HG03457 (cell line): ENCODE measurements at regions not wholly inside any gene's neighbourhood (a gene's known extent, or its start where the extent isn't known, plus 50 kb on each side); places are given as distances from the start of the nearest gene placed in this dataset.

Experiments
- ATAC-seq: cut with Tn5 transposase; IDR thresholded peaks from one replicate; pipeline ENCODE4 v1.9.1; 2021; ENCODE audit warnings: moderate number of reproducible peaks; ENCODE audit not compliant: unreplicated experiment

DNA sequence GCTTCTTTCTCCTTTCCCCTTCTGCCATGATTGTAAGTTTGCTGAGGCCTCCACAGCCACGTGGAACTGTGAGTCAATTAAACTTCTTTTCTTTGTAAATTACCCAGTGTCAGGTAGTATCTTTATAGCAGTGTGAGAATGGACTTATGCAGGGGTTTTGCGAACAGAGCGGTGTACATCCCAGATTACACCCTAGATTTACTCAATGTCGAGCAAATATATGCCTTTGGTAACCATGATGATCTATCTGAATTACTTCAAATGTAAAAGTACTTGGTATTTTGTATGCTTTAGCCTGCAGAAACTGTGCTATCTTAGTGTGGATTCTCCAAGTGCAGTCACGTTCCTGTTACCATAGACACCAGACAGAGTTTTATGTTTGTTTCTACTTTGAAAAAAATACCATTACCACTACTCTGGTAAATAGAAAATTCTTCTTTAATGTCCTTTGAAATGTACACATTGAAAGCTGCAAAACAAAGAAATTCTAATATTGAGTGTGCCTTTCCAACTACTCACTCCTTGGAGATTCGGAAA lies 510.4 kb upstream of the ARGLU1 start:
- no peak for ATAC-seq

DNA sequence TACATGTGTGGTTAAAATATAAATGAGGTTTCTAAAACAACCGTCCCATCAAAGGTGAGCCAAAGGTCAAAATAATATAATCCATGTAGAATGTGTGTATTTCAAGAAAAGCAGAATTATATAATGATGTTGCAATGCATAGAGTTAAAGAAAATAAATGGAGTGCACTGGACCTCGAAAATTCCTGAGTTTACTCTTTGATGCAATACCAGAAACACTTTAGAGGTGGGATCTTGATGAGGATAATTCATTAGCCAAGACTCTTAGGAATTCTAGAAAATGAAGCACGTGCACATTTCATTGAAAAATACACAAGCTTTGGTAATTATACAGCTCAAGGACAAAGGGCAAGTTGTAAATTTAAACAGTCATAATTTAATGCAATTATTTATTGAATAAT lies 508.9 kb upstream of the ARGLU1 start:
- ATAC-seq = no peak

DNA sequence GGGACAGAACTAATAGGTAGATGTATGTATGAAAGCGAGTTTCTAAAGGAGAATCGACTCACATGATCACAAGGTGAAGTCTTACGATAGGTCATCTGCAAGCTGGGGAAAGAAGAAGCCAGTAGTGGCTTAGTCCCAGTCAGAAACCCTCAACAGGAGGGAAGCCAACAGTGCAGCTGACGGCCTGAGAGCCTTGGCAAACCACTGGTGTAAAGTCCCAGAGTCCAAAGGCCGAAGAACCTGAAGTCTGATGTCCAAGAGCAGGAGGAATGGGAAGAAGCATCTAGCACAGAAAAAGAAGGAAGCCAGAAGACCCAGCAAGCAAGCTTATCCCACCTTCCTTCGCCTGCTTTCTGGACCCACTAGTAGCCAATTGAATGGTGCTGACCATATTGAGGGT lies 507.6 kb upstream of the ARGLU1 start:
- no peak for ATAC-seq

DNA sequence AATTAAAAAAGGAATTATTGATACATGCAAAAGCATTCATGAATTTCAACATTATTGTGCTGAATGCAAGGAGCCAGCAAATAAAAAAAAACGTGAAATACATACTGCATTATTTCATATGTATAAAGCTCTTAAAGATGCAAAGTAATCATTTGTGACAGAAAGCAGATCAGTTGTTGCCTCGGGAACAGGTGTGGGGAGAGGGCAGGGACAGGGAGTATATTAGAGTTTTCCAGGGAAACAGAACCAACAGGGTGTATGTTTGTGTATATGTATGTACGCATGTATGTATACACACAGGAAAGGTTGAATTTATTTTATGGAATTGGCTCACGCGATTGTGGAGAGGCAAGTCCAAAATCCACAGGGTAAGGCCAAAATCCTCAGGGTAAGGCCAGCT lies 502.9 kb upstream of the ARGLU1 start:
- ATAC-seq = no peak

DNA sequence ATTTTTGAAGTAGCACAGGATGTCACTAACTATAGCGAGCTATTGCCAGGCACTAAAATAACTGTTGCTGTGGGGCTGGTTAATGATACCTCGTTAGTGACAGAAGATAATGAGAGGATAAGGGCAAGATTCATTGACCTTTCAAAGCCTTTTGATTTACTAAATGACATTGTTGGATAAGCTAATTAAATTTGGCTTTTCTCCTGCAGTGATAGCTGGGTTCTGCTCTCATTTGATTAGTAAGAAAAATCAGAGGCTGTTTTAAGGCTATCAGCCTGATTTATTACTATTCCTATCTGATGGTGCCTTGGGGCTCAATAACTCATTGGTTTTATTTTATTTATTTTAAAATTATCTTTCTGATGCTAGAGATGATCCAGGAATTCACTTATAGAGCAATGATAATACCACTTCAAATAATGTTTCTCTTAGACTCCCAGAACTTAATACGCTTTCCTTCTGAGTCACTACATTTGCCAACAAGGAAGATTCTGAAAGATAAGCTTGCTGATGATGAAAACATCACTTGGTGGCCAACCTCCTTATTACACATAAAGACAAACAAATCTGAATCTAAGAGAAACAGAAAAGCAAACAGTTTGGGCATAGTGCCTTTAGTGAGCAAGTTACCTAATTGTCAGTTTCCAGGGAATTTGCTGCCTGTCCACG lies 501.3 kb upstream of the ARGLU1 start:
- no peak for ATAC-seq

DNA sequence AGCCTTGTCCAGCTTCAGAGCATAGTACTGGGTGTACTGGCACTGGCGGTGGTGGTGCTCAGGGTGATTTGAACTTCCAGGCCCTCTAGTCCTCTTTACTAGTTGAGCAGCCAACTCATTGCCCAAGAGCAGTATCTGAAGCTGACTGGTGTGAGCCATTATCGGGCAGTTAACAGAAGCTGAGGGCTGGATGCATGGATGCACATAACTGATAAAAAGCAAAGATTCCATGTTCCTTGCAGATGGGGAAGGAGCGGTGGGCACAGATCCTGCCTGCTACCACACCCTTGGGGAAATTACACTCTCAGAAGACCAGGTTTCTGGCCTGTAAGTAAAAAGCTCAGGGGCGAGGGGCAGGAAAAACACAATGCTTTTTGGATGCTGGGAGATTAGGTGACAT lies 499.4 kb upstream of the ARGLU1 start:
- ATAC-seq = no peak

DNA sequence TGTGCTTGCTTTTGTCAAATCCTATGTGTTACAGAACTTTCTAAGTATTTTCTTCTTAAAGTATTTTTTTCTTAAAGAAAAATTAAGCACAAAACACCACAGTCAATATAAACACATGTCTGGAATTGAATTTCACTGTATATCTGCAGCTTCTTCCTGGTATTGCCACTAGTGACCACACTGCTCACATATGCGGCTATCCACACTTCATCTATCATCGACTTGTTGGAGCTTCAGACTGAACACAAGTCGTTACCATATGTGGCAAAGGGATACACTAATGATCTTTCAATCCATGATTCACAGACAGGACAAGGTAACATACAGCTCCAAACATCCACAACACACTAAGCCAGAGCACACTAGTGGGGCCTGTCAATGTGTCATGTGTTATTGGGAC lies 498.4 kb upstream of the ARGLU1 start:
- no peak for ATAC-seq

DNA sequence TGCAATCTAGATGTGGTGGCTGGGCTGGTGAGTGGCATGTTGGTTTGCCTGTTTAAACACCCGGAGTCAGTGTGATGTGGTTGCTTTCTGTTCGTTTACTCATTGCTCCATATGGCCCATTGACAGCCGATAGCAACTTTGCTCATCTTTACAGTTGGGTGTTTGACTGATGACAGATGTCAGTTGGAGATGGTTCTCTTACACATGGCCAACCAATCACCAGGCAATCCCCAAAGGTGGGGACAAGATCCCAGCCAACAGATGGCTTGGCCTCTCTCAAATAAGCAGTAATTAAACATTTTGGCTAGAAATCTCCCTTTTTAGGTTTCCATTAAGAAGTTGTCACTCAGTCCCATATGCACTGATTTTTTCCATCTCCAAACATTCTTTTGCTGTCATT lies 497.1 kb upstream of the ARGLU1 start:
- ATAC-seq = no peak

DNA sequence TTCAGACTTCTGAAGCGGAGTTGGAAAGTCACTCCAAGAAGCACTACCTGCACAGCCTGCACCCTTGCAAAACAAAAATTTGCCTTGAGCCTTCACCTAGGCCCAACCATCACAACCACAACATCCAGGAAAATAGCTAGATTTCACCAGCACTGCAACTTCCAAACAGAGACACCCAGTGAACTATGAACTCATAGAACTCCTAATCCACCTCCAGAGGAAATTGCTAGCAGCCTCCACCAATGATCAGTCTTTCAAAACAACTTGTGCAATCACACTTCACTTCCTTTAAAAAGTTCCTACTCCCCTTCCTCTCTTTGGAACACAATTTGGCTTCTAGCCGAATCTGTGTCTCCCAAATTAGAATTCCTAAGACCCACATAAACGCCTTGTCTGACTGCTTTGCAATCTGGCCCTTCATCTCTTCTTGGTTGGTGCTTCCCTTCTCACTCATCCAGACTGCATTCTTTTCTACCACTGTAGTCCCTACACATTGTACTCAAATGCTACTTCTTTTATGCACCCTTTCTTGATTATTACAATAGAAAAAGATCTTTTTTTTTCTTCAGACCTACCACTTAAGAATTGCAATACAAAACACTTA lies 489.2 kb upstream of the ARGLU1 start:
- no peak for ATAC-seq

DNA sequence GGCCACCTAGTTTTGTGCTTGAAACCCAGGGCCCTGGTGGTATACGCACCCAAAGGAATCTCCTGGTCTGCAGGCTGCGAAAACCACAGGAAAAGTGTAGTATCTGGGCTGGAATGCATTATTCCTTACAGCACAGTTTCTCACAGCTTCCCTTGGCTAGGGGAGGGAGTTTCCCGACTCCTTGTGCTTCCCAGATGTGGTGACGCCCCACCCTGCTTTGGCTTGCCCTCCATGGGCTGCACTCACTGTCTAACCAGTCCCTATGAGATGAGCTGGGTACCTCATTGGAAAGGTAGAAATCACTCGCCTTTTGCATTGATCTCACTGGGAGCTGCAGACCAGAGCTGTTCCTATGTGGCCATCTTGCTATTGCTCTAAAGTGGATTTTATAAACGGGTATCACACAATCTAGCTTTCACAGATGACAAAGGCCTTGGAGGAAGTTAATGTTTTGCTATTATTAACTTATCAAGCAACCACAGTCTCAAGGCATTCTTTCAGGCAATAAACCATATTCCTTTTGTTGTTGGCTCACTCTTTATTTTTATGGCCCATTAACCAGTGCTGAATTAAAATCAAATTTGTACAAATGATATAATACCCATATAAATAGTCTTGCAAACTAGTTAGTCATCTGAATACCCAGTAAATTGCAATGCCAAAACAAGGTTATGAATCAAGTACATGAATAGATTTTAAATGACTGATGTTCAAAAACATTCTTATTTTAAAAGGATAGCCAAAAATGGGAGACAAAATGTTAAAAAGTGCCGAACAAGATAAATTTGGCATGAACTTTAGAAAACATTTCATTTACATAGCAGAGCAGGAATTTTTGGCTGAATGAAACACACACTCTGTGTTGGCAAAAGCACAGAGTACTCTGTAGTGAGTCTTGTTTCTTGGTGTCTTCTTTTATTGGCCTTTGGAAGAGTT lies 475.4 kb upstream of the ARGLU1 start:
- no peak for ATAC-seq

DNA sequence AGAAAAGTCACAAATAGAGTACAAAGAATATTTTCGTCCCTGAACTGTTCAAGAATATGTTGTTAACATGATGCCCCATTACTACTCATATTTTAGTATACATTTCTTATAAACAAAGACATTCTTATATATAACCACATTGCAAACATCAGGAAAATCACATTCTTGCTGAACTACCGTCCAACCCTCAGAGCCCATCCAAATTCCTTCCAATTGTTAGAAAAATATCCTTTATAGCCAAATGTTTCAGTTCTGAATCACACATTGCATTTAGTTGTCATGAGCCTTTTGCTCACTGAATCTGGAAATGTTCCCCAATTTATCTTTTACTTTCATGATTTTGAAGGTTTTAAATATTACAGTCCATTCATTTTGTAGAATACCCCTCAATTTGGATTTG lies 467.8 kb upstream of the ARGLU1 start:
- ATAC-seq = no peak

DNA sequence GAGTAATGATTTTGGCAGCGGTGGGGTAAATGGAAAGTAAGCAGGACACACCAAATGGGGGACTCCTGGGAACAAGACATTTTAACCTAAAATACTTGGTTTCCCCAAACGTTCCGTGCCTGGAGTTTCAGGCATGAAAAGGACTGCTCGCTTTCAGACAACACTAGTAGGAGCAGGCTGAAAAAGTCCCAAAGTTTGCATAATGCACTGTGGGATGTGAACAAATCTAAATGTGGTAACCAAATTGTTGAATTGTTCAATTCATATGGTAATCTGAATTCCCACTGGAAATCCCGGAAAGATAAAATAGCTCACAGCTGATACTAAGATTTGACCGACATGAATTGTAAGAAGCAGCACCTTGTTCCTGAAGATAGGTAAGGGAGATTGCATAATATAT lies 467.2 kb upstream of the ARGLU1 start:
- no peak for ATAC-seq

DNA sequence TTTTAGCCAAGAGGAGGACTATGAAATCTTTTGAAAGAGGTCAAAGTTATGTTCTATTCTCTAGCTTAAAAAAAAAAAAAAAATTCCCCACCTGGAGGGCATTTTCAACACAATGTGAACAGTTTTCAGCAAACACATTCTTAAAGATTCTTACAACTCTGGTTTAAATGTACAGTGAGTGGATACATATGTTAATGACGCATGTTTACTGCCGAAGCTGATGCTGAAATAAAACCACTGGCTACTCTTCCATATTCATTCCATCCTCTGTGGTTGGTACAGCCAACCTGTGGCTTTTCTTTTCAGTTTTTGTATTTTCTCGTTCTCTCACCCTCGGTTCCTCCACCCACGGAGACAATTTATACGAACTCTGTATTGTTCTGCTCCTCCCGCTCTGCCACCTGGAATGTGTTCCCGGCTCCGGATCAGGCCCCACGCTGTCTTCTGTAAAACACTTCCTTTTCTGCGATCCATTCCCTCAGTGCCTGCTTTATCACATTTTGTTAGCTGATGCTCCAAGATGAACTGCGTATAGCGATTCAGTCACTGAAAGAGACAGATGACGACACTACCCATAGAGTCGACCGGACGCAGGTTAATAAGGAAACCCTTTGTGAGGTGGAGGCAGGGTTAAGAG lies 466.4 kb upstream of the ARGLU1 start:
- no peak for ATAC-seq

DNA sequence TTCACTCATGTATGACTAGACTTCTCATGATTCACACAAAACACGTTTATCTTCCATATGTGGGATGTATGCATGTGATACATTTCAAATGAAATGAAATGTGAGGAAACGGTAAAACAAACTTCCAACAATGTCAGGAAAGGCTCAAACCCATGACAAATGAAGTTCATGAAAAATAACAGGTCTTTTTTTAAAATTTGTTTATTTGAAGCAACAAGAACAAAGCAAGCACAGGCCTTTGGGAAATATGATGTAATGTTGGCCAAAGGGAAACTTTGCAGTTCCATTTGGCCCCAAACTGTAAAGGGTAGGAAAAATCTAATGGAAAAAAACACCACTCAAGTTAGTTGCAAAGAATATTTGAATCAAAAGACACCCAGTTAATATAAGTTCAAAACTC lies 463.8 kb upstream of the ARGLU1 start:
- ATAC-seq = no peak

DNA sequence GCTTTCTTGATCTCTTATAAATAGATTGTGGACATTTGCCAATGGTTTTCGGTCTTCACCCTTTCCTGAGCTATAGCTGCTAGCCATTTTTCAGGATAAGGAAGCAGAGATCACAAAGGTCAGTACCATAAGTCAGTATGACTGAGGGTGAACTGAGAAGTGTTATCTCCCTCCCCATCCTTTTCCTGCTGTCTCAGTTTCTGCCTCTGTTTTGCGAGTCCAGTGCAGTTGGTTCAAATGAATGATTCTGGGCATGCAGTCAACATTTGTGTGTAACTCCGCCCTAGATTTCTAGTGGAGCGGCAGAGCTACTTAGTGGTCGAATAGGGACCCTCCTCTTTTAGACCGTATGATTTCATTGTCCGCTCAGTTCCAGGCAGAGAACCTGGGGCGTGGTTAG lies 460.8 kb upstream of the ARGLU1 start:
- no peak for ATAC-seq

DNA sequence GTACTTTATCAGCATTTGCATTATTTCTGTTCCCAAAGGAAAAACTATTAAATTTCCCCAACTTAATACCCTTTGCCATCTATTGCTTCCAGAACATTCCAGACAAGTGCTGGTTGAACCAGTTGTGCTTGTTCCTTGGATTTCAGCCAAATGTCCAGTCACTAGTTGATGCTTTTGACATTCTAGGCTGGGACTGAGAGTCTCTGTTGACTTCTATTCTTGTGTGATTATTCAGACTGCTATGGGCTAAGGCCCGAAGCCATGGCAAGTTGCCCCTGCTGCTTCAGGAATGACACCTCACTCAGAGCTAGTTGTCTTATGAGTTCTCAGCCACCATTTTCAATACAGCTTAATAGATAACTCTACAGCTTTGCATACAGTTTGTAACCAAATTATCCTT lies 458.1 kb upstream of the ARGLU1 start:
- no peak for ATAC-seq

DNA sequence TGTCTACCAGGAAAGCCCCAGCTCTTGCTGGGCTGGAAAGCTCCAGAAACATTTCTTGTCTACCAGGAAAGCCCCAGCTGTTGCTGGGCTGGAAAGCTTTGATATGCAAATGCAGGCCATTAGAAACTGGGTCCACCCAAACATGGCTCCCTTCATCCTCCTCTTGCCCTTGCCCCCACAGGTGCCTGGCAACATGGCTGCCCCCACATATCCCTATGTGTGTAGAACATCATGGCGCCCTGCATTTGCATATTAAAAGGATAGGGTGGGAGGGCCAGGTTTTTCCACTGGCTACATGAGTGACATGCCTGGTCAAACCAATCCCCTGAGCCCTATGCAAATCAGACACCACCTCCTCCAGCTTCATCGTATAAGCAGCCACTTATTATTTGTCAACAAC lies 455.4 kb upstream of the ARGLU1 start:
- ATAC-seq = no peak

DNA sequence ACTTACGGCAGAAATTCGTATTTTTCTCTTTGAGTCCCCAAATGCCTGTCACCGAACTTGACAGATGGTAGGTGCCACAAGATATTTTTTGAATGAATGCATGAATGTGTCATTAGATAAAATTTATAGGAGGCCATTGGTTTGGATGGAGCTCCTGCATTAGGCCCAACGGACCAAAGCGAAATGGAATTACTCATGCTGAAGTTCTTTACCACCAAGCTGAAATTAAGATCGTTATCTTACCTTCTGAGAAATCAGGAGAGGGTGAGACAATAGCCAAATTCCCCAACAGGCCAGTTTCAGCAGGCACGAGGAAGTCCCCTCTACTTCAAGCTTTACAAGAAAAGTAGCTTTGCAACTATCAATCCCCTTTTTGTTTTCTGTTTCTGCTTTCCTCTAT lies 452.5 kb upstream of the ARGLU1 start:
- no peak for ATAC-seq

DNA sequence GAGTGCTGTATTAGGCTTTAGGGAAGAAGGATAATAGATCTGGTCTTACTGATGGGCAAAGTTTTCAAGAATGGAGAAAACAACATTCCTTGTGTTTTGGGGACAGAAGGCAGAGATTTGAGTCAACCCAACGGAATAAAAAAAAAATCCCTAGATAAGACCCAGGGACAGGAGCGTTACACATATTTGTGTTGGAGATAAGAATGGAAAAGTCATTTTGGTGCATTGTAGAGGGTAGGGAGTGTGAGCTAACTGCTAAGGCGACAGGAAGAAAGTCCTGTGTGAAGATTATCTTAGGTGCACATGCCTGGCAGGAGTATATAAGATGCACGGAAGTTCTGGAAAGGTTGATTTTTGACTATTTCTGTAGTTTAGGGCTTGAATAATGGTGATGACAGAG lies 450.3 kb upstream of the ARGLU1 start:
- no peak for ATAC-seq

DNA sequence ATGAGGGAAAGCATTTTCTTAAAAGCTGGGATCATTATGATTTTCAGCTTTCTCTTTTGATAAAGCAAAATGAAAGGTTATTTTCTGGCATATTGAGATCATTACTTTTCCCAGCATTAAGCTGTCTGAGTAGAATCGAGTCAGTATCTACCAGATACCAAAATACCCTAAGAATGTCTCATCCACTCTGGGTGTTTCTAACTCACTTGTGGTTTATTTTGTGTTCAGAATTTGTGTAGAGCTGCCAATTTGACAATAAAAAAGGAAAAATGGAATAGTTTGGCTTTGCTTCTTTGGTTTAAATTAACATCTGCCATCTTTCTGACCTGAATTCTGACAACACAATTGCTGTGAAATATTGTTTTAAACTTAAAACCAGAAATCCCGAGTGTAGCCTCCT lies 438.7 kb upstream of the ARGLU1 start:
- ATAC-seq = no peak

DNA sequence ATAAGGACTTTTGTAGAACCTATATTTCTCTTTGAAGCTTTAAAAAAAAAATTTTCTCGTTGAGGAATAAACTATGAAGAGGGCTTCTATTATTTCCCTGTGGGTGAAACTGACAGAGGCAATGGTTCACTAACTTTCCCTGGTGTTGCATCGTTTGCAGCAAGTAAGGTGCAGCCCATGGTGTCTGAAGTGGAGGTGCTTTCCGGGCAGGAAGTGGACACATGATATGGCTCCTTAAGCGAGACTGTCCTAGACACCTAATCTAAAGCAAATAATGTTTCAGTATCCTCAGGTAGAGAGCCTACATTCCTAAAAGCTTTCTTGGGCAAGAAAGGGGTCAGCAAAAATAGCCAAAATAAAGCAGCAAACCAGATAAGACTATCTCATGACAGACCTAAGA lies 437.6 kb upstream of the ARGLU1 start:
- ATAC-seq = no peak
